ENCODE measurements at regions not wholly inside any gene's neighbourhood (a gene's known extent, or its start where the extent isn't known, plus 50 kb on each side); places are given as distances from the start of the nearest gene placed in this dataset.

DNA sequence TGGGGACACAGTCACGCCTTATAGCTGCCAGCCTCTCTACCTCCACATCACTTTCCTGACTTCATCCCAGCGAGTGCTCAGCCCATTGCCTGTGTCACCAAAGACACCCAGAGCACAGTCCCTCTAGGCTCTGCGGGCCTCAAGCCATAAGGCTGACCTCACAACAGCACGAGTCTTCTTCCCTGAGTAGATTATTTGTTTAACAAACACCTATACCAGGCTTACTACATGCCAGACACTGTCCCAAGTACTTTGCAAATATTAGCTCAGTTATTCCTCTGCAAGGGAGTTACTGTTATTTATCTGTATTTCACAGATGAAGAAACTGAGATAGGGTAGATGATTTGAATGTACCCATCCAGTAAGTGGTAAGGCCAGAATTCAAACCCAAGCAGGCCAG is 504.3 kb downstream of the COG6 start:
- Histone ChIP-seq H3K4me3 (ENCODE audit: low read depth in 1 of 5, low read length in 5 of 5) (no peak overlapping the region), H3K9ac (ENCODE audit: low read length in 5 of 5) (no peak overlapping the region), H3K27ac (ENCODE audit: low read depth, low read length) (no peak overlapping the region), H3K4me1 (ENCODE audit: control insufficient read depth in 5 of 5, insufficient read depth in 5 of 5, low read length in 5 of 5) (peaks cover 0 to 12% (median 8%) of the 10 kb centered on the region in 5 donors), H3K36me3 (ENCODE audit: control insufficient read depth in 5 of 5, insufficient read depth in 5 of 5, low read length in 5 of 5) (no peaks in the 10 kb centered on the region), H3K27me3 (ENCODE audit: control insufficient read depth in 5 of 5, insufficient read depth in 4 of 5, low read length in 5 of 5) (no peaks in the 10 kb centered on the region), H3K9me3 (ENCODE audit: control insufficient read depth in 5 of 5, low read length in 5 of 5) (no peaks in the 10 kb centered on the region)

DNA sequence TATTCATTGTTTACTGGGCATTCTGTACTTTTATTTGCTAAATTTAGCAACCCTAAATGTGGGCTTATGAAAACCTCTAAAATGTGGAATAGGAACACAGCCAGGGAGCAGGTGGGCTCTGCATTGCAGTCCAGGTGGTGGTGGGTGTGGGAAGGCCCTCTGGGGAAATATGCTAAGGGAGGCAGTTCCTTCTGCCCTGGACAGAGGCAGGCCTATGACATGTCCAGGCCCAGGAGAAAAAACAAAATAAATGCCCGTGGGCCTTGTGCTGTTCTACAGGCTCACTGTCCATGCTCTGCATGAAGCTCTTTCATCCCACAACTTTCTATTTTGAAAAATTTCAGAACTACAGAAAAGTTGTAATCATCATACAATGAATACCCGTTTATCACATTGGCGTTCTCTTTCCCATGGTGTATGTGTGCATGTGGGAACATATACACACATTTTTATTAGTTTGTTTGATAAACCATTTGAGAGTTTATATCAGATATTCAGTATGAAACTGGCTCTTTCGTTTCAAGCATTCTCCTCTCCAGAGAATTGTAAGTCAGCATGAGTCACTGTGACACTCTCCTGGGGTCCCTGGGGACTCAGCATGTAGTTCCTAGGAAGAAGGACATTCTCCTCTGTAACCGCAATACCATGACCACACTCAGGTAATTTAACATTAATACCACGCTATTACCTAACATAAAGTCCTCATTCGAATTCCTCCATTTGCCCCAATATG is 505.3 kb downstream of the COG6 start:
- Histone ChIP-seq H3K4me1 (ENCODE audit: control insufficient read depth in 5 of 5, insufficient read depth in 5 of 5, low read length in 5 of 5) (peaks cover 0 to 12% (median 8%) of the 10 kb centered on the region in 5 donors), H3K27ac (ENCODE audit: low read depth, low read length) (no peak overlapping the region), H3K36me3 (ENCODE audit: control insufficient read depth in 5 of 5, insufficient read depth in 5 of 5, low read length in 5 of 5) (no peaks in the 10 kb centered on the region)

DNA sequence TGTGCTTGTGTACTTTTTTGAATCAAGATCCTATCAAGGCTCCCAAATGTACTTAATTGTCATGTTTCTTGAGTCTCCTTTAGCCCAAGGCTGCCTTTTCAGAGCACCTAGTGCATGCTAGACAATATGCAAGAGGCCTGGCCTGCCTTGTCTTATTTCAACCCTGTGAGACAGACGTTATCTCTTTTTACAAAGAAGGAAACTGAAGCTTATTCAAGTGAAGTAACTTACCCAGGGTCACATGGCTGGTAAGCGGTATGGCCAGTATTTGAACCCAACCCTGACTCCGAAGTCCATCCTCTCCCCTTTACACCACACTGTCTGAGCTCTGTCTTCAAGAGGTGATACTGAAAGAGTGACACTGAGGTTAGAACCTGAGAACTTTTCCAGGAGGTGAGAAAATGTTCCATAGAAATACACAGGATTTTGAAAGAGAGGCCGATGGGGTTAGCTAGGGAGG is 505.1 kb downstream of the FOXO1 start:
- H3K9ac ChIP-seq (ENCODE audit: low read length in 5 of 5), result no peak overlapping the region
- H3K4me1 ChIP-seq (ENCODE audit: control insufficient read depth in 5 of 5, insufficient read depth in 5 of 5, low read length in 5 of 5), result peaks cover 0 to 12% (median 11%) of the 10 kb centered on the region in 5 donors
- no peaks in the 10 kb centered on the region for H3K9me3 ChIP-seq (ENCODE audit: control insufficient read depth in 5 of 5, low read length in 5 of 5)
- H3K27ac ChIP-seq (ENCODE audit: low read depth, low read length), result no peak overlapping the region
- no peaks in the 10 kb centered on the region for H3K36me3 ChIP-seq (ENCODE audit: control insufficient read depth in 5 of 5, insufficient read depth in 5 of 5, low read length in 5 of 5)
- no peak overlapping the region for H3K4me3 ChIP-seq (ENCODE audit: low read depth in 1 of 5, low read length in 5 of 5)
- H3K27me3 ChIP-seq (ENCODE audit: control insufficient read depth in 5 of 5, insufficient read depth in 4 of 5, low read length in 5 of 5), result no peaks in the 10 kb centered on the region

More for the DNA sequence above, 505.3 kb downstream of the COG6 start:
- Histone ChIP-seq H3K4me3 (ENCODE audit: low read depth in 1 of 5, low read length in 5 of 5) (no peak overlapping the region), H3K9ac (ENCODE audit: low read length in 5 of 5) (no peak overlapping the region), H3K9me3 (ENCODE audit: control insufficient read depth in 5 of 5, low read length in 5 of 5) (no peaks in the 10 kb centered on the region), H3K27me3 (ENCODE audit: control insufficient read depth in 5 of 5, insufficient read depth in 4 of 5, low read length in 5 of 5) (no peaks in the 10 kb centered on the region)

DNA sequence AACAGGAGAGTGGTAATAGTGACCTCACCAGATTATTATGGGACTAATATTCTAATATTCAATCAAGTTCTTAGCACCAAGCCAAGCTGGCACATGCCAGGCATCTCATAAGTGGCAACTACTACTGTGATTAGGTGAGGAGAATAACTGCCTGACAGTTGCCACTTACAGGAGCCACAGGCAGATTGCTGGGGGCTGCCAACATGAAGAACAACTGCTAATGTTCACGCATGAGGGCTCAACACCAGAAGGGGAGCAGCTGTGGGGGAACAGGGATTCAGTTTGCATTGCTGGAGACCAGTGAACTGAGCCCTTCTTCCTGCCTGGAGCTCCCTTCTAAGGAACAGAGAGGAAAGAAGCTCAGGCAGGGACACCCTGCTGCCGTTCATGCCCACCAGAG is 504.5 kb downstream of the FOXO1 start:
- Histone ChIP-seq H3K4me3 (ENCODE audit: low read depth in 1 of 5, low read length in 5 of 5) (no peak overlapping the region), H3K9ac (ENCODE audit: low read length in 5 of 5) (no peak overlapping the region), H3K4me1 (ENCODE audit: control insufficient read depth in 5 of 5, insufficient read depth in 5 of 5, low read length in 5 of 5) (peaks cover 0 to 13% (median 12%) of the 10 kb centered on the region in 5 donors), H3K9me3 (ENCODE audit: control insufficient read depth in 5 of 5, low read length in 5 of 5) (no peaks in the 10 kb centered on the region), H3K27ac (ENCODE audit: low read depth, low read length) (no peak overlapping the region), H3K27me3 (ENCODE audit: control insufficient read depth in 5 of 5, insufficient read depth in 4 of 5, low read length in 5 of 5) (no peaks in the 10 kb centered on the region), H3K36me3 (ENCODE audit: control insufficient read depth in 5 of 5, insufficient read depth in 5 of 5, low read length in 5 of 5) (no peaks in the 10 kb centered on the region)

DNA sequence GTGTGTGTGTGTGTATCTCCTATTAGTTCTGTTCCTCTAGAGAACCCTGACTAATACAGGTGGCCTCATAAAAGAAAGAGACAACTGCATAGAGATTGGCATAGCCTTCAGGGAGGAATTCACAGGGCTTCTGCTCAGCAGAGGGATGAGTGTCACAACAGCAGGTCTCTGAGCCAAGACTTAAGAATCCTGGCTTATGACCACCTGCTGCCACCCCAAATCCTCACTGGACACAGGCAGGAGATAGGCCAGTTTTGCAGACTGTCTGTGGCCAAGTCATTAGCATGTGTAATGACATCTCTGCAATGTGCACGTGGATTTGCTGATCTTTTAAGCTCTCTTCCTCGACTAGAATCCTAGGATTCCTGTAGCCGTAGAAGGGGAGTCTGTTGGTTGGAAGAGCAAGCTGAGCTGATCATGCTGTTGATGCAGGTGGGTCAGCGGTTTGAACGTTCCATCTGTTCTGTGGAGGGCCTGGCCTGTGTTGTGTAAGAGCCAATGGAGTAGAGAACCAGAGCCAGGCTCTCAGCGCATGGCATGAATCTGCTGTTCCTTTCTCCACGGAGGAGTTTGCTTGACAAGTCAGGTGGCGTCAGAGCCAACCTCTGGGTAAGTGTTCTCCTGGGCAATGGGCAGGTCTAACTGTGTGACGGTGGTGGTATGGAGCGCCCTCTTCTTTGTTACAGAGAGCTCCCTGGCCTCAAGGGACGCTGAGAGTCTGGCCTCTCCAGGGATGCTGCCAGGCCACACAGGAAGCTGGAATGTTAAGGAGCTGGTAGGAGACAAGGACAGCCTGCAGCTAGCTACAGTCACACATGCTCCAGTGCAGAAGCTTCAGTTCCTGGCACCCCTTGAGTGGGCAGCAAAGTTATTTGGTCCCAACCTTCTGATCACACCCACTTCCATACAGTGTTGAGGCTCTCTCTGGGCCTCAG is 503.1 kb downstream of the FOXO1 start:
- no peaks in the 10 kb centered on the region for H3K36me3 ChIP-seq (ENCODE audit: control insufficient read depth in 5 of 5, insufficient read depth in 5 of 5, low read length in 5 of 5)
- no peak overlapping the region for H3K27ac ChIP-seq (ENCODE audit: low read depth, low read length)
- no peaks in the 10 kb centered on the region for H3K9me3 ChIP-seq (ENCODE audit: control insufficient read depth in 5 of 5, low read length in 5 of 5)
- H3K9ac ChIP-seq (ENCODE audit: low read length in 5 of 5), result no peak overlapping the region
- H3K27me3 ChIP-seq (ENCODE audit: control insufficient read depth in 5 of 5, insufficient read depth in 4 of 5, low read length in 5 of 5), result no peaks in the 10 kb centered on the region
- H3K4me1 ChIP-seq (ENCODE audit: control insufficient read depth in 5 of 5, insufficient read depth in 5 of 5, low read length in 5 of 5), result peaks cover 0 to 13% (median 12%) of the 10 kb centered on the region in 5 donors
- no peak overlapping the region for H3K4me3 ChIP-seq (ENCODE audit: low read depth in 1 of 5, low read length in 5 of 5)

DNA sequence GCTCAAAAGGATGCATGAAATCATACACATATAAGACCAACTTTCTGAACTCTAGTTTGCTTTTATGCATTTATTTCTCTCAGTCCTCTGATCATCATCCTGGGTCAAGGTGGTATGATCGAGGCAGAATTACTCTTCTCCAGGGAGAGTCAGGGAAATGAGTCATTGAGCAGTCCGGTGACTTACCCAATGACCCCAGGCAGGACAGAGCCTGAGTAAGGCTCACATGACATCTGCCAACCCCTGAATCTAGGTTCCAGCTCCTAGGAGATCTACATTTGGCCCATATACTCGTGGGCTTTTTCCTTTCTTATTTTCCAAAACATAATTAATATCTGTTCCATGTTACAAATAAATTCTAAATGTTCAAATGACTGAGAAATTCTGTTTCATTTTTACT is 502.3 kb downstream of the FOXO1 start:
- Histone ChIP-seq H3K27me3 (ENCODE audit: control insufficient read depth in 5 of 5, insufficient read depth in 4 of 5, low read length in 5 of 5) (no peaks in the 10 kb centered on the region), H3K36me3 (ENCODE audit: control insufficient read depth in 5 of 5, insufficient read depth in 5 of 5, low read length in 5 of 5) (no peaks in the 10 kb centered on the region), H3K4me3 (ENCODE audit: low read depth in 1 of 5, low read length in 5 of 5) (no peak overlapping the region), H3K4me1 (ENCODE audit: control insufficient read depth in 5 of 5, insufficient read depth in 5 of 5, low read length in 5 of 5) (peaks cover 0 to 18% (median 12%) of the 10 kb centered on the region in 5 donors), H3K27ac (ENCODE audit: low read depth, low read length) (no peak overlapping the region), H3K9me3 (ENCODE audit: control insufficient read depth in 5 of 5, low read length in 5 of 5) (no peaks in the 10 kb centered on the region), H3K9ac (ENCODE audit: low read length in 5 of 5) (no peak overlapping the region)

DNA sequence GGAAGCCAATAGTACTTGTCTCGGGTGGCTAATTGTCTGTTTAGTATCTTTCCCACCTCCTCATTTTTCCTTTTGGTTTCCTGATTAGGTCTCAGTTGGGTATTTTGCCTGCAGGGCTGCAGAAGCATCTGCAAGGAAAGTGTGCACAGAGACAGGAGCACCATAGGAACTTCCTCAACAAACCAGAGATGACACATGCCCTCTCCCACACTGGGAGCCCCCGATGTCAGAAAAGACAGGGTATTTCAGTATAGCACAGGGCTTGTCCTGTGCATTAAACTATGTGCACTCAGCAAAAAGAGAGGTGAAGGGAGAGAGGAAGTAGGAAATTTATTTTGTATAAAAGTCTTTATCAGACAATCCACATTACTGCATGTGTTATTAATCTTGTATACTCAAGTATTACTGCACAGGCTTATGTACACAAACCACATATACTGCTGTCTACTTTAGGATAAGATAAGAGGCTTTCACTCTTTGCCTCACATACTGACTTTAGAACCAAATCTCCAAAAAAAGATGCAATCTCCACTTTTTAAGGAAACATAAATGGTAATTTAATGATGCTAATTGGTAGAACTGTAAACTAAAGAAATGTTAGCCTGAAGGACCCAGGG is 501.0 kb downstream of the FOXO1 start:
- no peak overlapping the region for H3K4me3 ChIP-seq (ENCODE audit: low read depth in 1 of 5, low read length in 5 of 5)
- no peaks in the 10 kb centered on the region for H3K27me3 ChIP-seq (ENCODE audit: control insufficient read depth in 5 of 5, insufficient read depth in 4 of 5, low read length in 5 of 5)

DNA sequence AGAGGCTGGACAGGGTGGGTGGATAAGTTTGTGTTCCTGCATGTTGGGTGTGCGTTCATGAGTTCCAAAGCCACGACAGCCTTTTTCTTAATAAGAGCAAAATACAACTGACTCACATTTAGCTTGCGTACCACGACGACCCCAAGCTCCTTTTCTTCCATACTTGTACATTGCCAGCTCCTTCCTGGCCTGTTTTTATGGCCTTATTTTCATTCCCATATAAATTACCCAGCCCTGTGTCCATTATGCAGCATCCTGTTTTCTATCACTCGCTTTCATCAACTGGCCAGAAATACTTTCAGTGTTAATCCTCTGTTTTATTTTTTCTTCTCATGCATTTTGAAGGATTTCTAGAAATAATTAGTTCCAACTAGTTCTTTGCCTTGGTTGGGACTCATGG is 499.1 kb downstream of the FOXO1 start:
- Histone ChIP-seq H3K4me1 (ENCODE audit: control insufficient read depth in 5 of 5, insufficient read depth in 5 of 5, low read length in 5 of 5) (peaks cover 0 to 23% (median 16%) of the 10 kb centered on the region in 5 donors), H3K9me3 (ENCODE audit: control insufficient read depth in 5 of 5, low read length in 5 of 5) (no peaks in the 10 kb centered on the region), H3K27ac (ENCODE audit: low read depth, low read length) (no peak overlapping the region), H3K36me3 (ENCODE audit: control insufficient read depth in 5 of 5, insufficient read depth in 5 of 5, low read length in 5 of 5) (no peaks in the 10 kb centered on the region), H3K4me3 (ENCODE audit: low read depth in 1 of 5, low read length in 5 of 5) (no peak overlapping the region), H3K9ac (ENCODE audit: low read length in 5 of 5) (no peak overlapping the region), H3K27me3 (ENCODE audit: control insufficient read depth in 5 of 5, insufficient read depth in 4 of 5, low read length in 5 of 5) (no peaks in the 10 kb centered on the region)

More for the DNA sequence above, 501.0 kb downstream of the FOXO1 start:
- H3K4me1 ChIP-seq (ENCODE audit: control insufficient read depth in 5 of 5, insufficient read depth in 5 of 5, low read length in 5 of 5), result peaks cover 0 to 18% (median 12%) of the 10 kb centered on the region in 5 donors
- H3K9ac ChIP-seq (ENCODE audit: low read length in 5 of 5), result no peak overlapping the region
- H3K27ac ChIP-seq (ENCODE audit: low read depth, low read length), result no peak overlapping the region
- H3K9me3 ChIP-seq (ENCODE audit: control insufficient read depth in 5 of 5, low read length in 5 of 5), result no peaks in the 10 kb centered on the region
- H3K36me3 ChIP-seq (ENCODE audit: control insufficient read depth in 5 of 5, insufficient read depth in 5 of 5, low read length in 5 of 5), result no peaks in the 10 kb centered on the region

DNA sequence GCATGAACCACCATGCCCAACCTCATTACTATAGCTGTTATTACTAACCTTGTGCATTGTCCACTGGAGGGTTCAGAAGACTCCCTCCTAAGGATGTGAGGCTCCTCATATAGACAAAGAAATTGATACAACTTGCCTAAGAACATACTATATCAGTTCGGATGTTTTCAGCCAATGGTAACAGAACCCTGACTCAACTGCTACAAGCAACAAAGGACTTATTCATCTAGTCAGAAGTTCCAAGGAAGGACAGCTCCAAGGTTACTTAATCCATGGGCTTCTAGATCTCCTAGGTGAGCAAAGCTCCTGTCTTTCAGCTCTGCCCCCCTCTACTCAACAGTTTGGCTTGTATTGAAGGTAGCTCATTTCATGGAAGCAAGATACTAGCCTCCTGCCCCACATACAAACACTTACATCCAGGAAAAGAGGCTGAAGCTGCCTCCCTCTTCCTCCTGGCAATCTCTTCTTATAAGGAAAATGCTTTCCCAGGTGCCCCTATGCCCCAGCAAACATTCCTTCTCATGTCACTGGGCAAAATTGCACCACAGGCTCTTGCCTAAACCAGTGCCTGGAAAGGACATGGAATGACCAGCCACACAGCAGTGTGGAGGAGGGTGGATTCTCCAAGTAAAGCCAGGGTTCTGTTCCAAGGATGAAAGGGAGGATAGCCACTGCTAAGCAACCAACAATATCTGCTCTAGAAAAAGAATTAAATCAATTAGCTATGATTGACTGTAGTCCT is 497.8 kb downstream of the FOXO1 start:
- Histone ChIP-seq H3K27ac (ENCODE audit: low read depth, low read length) (no peak overlapping the region), H3K4me1 (ENCODE audit: control insufficient read depth in 5 of 5, insufficient read depth in 5 of 5, low read length in 5 of 5) (peaks cover 0 to 26% (median 21%) of the 10 kb centered on the region in 5 donors), H3K27me3 (ENCODE audit: control insufficient read depth in 5 of 5, insufficient read depth in 4 of 5, low read length in 5 of 5) (peaks cover 0 to 3% (median 0%) of the 10 kb centered on the region in 5 donors)

More for the DNA sequence above, 497.8 kb downstream of the FOXO1 start:
- Histone ChIP-seq H3K36me3 (ENCODE audit: control insufficient read depth in 5 of 5, insufficient read depth in 5 of 5, low read length in 5 of 5) (no peaks in the 10 kb centered on the region), H3K9me3 (ENCODE audit: control insufficient read depth in 5 of 5, low read length in 5 of 5) (no peaks in the 10 kb centered on the region), H3K4me3 (ENCODE audit: low read depth in 1 of 5, low read length in 5 of 5) (no peak overlapping the region), H3K9ac (ENCODE audit: low read length in 5 of 5) (no peak overlapping the region)

Data from subcutaneous abdominal adipose tissue (tissue), 5 donors.